Endometrium (tissue), 2 donors: ENCODE measurements at regions not wholly inside any gene's neighbourhood (a gene's known extent, or its start where the extent isn't known, plus 50 kb on each side); places are given as distances from the start of the nearest gene placed in this dataset.
A peak's percentile ranks its signal among the peaks of the same experiment; 100 is the strongest.
"Not testable (repeated sequence)": the region's sequence is repeated elsewhere in the genome, so short reads cannot be mapped to it uniquely, and the experiment has no call there.

Source experiments
- FAIRE-seq: peaks from 2 replicates; lab custom pipeline; 2012; peaks lifted over from hg19 to GRCh38; lab: Jason Lieb, UNC
- donor health status: control.
- donor health status: control.

DNA sequence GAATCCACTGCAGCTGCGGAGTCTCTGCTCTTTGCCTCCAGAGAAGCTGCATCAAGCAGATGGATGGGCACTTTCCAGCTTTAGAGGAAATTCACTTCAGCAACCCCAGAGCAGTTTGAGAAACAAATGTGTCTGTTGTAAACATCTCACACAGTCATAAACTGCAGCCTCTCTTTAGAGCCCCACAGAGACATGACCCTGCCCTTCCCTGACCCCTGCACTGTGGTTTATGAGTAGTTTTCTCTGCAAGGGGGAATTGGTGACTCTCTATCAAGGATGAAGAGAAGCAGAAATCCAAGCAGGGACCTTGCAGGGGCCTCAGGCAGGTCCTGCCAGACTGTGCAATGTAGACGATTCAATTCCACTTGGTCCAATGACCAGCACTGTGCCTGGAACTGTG lies 160.2 kb downstream of the SH2D4B start:
- peak; percentile 50 for FAIRE-seq

GRCh38 chr10:80699602-80700039 lies 161.9 kb downstream of the SH2D4B start:
- no peak for FAIRE-seq

DNA sequence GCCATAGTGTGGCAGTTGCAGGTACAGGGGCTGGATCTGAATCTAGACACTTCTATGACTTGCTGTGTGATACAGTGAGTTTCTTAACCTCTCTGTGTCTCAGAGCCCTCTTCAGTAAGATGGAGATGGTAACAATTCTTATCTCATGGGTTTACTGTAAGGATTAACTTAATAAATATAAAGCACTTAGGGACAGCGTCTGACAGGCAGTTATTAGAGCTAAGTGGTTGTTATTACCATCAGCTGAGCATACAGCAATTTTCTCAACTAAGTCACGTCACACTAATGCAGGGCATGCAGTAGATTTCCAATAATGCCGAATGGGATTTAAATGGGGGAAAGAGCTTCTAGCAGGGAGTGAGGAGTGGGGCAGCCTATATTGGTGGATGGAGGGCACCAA lies 162.6 kb downstream of the SH2D4B start:
- FAIRE-seq = no peak

DNA sequence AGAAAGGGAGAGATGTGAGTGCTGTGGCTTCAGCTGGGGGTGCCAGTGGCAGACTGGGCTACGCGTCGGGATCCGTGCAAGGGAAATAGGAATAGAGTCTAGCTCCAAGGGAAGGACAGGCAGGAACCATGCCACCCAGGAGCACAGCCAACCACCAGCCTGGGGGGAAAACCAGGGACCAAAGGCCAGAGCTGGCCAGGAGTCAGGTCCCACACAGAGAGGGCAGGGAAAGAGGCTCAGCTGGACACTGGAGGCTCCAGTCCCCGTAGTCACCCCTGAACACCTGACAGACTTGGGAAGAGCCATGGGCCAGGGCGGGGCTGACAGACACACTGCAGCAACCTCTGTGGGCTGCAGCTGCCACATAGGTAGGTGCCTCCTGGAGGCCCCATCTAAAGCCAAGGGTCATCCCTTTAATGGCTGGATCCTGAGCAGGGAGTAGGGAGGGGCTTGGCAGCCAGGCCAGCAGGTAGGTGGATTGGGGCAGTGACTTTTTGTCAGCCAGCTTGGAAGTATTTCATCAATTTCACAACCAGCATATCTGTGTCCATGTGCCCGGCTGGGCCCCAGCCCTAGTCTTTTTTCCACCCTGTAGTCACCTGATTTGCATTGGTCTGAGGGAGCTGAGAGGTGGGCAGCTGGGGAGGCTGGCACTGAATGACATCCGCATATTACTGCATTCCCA lies 163.2 kb downstream of the SH2D4B start:
- FAIRE-seq = no peak

GRCh38 chr10:80701706-80702105 lies 164.0 kb downstream of the SH2D4B start:
- FAIRE-seq = no peak

- no peak for FAIRE-seq
These were observed 164.4 kb downstream of the SH2D4B start for GRCh38 chr10:80702143-80702542.

DNA sequence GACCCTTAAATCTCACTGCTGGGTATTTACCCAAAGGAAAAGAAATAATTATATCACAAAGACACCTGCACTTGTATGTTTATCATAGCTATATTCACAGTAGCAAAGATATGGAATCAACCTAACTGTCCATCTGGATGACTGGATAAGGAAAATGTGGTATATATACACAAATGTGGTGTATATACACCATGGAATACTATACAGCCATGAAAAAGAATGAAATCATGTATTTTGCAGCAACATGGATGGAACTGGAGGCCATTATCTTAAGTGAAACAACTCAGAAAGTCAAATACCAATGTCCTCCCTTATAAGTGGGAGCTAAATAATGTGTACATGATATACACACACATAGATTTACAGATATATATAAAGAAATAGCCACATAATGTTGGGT lies 168.2 kb downstream of the SH2D4B start:
- no peak for FAIRE-seq

- FAIRE-seq = no peak
These were observed 170.5 kb downstream of the SH2D4B start for GRCh38 chr10:80708185-80708584.

- FAIRE-seq = no peak
These were observed 171.1 kb downstream of the SH2D4B start for GRCh38 chr10:80708808-80709207.

DNA sequence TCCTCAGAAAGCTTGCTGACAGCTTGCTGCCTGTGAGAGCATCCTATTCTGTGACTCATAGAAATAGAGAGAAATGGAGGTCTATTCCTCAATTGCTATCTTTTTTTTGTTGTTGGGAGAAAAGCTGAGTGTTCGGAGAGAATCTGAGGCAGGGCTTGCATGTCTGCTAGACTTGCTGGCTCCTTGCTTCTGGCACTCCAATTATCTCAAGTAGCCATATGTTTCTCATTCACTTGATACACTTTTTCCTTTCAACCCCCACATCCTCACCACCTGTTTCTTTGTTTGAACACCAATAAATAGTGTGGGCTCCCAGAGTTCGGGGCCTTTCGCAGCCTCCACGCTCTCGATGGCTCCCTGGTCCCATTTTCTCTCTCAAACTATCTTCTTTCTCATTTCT lies 172.2 kb downstream of the SH2D4B start:
- FAIRE-seq = no peak

DNA sequence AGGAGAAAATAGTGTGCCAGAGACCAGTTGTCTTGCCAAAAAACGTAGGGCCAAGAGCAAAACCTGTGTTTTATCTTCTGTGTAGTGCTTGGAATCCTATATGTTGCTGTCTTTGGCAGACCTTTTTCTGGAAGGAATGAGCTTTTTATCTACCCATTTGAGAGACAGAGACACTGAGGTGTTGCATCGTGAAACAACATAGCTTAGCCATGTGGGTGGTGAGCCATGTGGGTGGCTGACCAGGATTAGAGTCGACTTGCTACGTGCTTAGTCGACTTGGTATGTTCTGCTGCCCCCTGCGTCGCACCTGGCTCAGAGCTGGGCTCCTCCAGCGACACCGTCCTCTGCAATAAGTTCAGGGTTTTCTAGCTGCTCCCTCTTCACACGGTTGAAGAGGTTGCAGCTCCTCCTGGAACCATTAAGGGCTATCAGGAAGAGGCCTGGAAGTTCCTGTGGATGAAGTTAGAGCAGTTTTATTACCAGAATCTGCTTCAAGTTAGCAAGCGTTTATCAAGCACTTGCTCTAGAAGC lies 175.8 kb downstream of the SH2D4B start:
- no peak for FAIRE-seq

DNA sequence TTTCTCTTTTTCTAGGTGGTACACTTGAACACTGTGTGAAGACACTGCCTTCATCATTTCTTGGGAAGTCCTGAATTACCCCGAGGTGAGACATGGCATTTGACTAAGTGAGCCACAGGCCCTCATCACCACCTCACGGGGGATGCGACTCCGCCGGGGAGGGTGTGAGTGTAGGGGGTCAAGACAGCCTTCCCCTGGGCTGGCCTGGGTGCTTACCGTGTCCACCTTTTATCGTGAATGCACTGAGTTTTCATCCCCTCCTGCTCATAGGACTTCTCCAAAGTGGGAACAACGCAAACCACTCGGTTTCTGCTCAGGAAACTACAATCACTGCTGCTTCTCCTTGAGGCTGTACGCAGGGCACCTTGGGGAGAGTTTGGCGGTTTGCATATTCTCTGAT lies 176.9 kb downstream of the SH2D4B start:
- FAIRE-seq = no peak

GRCh38 chr10:80718024-80718423 lies 180.3 kb downstream of the SH2D4B start:
- FAIRE-seq = no peak

- FAIRE-seq = no peak
These were observed 182.2 kb downstream of the SH2D4B start for GRCh38 chr10:80719935-80720334.

DNA sequence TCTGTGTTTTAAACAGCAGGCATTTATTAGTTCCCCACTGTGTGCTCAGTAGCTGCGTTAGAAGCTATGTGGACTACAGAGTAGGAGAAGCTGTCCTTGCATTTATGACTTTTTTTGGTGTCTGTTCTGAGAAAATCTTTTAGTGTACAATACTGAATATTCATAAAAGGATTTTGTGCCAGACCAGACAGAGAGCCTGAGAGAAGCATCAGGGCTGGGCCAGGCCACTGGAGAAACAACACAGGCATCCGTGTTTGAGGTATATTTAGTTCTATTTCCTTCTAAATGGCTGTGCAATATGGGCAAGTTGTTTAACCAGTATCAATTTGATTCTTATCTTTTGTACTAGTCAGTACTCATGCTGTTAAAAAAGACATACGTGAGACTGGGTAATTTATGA lies 182.8 kb downstream of the SH2D4B start:
- no peak for FAIRE-seq

DNA sequence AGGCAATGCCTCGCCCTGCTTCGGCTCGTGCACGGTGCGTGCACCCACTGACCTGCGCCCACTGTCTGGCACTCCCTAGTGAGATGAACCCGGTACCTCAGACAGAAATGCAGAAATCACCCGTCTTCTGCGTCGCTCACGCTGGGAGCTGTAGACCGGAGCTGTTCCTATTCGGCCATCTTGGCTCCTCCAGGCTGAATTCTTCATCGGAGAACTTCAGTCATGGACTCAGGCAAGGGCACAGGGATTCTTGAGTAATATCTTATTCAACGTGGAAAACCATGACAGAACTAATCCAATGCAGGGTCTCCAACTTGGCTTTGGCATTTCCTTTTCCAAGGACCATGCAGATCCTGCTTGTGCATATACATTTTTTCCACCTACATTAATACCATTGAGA lies 190.7 kb downstream of the SH2D4B start:
- FAIRE-seq = not testable (repeated sequence)

DNA sequence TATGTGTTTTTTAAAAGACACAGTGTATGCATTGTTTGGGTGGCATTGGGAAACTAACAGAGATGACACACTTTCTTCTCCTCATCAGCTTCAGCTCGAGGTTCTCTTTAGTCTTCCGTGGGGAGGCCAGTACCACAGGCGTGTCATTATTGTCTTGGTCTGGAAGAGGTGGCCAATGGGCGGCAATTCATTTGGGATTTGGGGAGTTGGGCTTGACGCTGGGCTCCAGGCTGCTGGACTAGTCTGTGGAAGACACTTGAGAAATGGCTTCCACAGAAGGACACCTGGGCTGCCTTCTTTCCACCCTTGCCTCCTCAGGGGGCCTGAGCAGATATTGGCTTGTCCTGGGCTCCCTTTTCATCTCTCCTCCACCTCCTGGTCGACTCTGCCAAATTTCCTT lies 192.2 kb downstream of the SH2D4B start:
- no peak for FAIRE-seq

- no peak for FAIRE-seq
These were observed 192.8 kb downstream of the SH2D4B start for GRCh38 chr10:80730522-80730921.

- no peak for FAIRE-seq
These were observed 196.9 kb downstream of the SH2D4B start for GRCh38 chr10:80734589-80734988.

DNA sequence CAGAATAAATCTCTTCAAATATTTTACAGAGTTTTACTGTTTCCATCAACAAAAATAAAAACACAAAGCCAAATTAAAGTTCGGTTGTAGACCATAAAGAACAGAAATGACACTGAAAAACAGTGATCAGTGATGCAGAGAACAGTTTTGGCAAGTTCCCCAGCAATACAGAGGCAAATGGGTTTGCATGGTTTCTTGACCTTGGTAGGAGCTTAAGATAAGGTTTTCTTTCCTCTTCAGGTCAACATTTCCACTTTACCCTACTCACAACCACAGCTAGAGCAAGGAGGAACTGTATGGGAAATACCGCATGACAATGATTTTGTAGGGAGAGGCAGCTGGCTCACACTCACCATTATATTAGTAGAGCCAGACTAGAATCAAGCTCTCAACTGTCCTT lies 199.5 kb downstream of the SH2D4B start:
- no peak for FAIRE-seq

DNA sequence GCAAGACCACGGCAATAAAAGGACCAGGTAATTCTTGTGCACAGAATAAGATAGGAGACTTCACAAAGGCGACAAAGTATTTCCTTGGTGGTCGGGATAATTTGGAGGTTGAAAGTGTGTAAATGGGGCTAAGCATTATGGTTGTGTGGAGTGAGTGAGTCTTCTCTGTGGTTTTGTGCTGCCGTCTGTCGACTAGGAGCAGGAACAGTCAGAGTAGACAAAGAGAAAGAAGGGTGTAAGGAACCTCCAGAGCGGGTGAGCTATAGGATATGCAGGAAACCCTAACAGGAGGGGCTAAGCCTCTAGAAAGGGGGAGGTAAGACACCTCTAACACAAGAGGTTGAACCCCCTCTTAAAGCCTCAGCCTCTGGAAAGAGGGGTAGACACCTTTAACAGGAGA lies 201.6 kb downstream of the SH2D4B start:
- no peak for FAIRE-seq

GRCh38 chr10:80739963-80740715 lies 202.4 kb downstream of the SH2D4B start:
- FAIRE-seq = no peak

DNA sequence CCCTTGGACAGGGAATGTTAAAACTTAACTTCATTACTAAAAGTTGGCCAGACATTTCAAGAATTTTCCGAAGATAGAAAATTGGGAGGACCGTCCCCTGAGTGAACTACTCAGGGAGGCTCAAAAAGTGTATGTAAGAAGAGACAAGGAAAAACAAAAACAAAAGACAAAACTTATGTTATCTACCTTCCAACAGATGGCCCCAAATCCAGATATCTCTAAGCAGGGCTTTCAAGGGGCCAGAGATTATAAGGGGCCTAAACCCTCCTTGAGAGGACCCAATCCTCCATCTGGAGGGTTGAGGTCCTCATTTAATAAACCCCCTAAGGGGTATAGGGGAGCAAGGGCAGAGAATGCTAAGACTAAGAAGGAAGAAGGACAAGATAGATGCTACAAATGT lies 203.6 kb downstream of the SH2D4B start:
- no peak for FAIRE-seq

DNA sequence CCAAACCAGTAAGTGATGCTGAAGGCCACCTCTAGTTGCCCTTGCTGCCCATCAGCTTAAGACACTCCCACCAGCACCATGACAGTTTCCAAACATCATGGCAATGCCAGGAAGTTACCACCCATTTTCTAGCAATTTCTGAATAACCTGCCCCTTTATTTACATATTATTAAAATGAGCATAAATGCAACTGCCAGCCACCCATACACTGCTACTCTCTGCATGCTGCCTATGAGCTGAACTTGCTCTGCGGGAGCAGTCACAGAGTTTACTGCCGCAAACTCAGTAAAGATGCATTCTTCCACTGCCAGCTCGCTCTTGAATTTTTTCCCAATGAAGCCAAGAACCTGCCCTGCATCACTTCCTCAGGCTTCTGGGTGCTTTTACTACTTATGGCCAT lies 212.6 kb downstream of the SH2D4B start:
- FAIRE-seq = no peak
